GM18519 (cell line): ENCODE measurements at regions not wholly inside any gene's neighbourhood (a gene's known extent, or its start where the extent isn't known, plus 50 kb on each side); places are given as distances from the start of the nearest gene placed in this dataset.

Experiments used
- ATAC-seq: cut with Tn5 transposase; IDR thresholded peaks from one replicate; pipeline ENCODE4 v1.9.1; 2021; ENCODE audit warnings: mild to moderate bottlenecking, moderate library complexity; ENCODE audit not compliant: unreplicated experiment, low FRiP score

GRCh38 chr9:99326112-99326916 is 104.2 kb downstream of the SEC61B start:
- no peak for ATAC-seq

- no peak for ATAC-seq
Observed at GRCh38 chr9:99326917-99327189, 104.8 kb downstream of the SEC61B start.

- no peak for ATAC-seq
Observed at GRCh38 chr9:99327667-99328066, 105.6 kb downstream of the SEC61B start.

- no peak for ATAC-seq
Observed at GRCh38 chr9:99335280-99335679, 113.2 kb downstream of the SEC61B start.

GRCh38 chr9:99336005-99336404 is 113.9 kb downstream of the SEC61B start:
- ATAC-seq: no peak

GRCh38 chr9:99336531-99336930 is 114.4 kb downstream of the SEC61B start:
- no peak for ATAC-seq

- ATAC-seq: no peak
Observed at GRCh38 chr9:99340281-99340680, 118.2 kb downstream of the SEC61B start.

- no peak for ATAC-seq
Observed at GRCh38 chr9:99341686-99342085, 119.6 kb downstream of the SEC61B start.

GRCh38 chr9:99345451-99345850 is 123.4 kb downstream of the SEC61B start:
- no peak for ATAC-seq

- ATAC-seq: no peak
Observed at GRCh38 chr9:99345942-99346341, 123.9 kb downstream of the SEC61B start.

- no peak for ATAC-seq
Observed at GRCh38 chr9:99347568-99347967, 125.5 kb downstream of the SEC61B start.

GRCh38 chr9:99348289-99348688 is 126.2 kb downstream of the SEC61B start:
- no peak for ATAC-seq

GRCh38 chr9:99349870-99350269 is 127.8 kb downstream of the SEC61B start:
- ATAC-seq: no peak

GRCh38 chr9:99350461-99350860 is 128.4 kb downstream of the SEC61B start:
- no peak for ATAC-seq

GRCh38 chr9:99351647-99352046 is 129.6 kb downstream of the SEC61B start:
- no peak for ATAC-seq

- ATAC-seq: no peak
Observed at GRCh38 chr9:99352826-99353225, 130.7 kb downstream of the SEC61B start.

- no peak for ATAC-seq
Observed at GRCh38 chr9:99353408-99353807, 131.3 kb downstream of the SEC61B start.

- no peak for ATAC-seq
Observed at GRCh38 chr9:99354104-99354503, 132.0 kb downstream of the SEC61B start.

- no peak for ATAC-seq
Observed at GRCh38 chr9:99356512-99356971, 134.5 kb downstream of the SEC61B start.

- no peak for ATAC-seq
Observed at GRCh38 chr9:99357575-99357974, 135.5 kb downstream of the SEC61B start.

- ATAC-seq: no peak
Observed at GRCh38 chr9:99358668-99359067, 136.6 kb downstream of the SEC61B start.

- no peak for ATAC-seq
Observed at GRCh38 chr9:99359336-99359735, 137.3 kb downstream of the SEC61B start.

- ATAC-seq: no peak
Observed at GRCh38 chr9:99360026-99360425, 137.9 kb downstream of the SEC61B start.
